K562 (cell line): ENCODE measurements at regions not wholly inside any gene's neighbourhood (a gene's known extent, or its start where the extent isn't known, plus 50 kb on each side); places are given as distances from the start of the nearest gene placed in this dataset.

Source experiments
- CHD4 ChIP-seq: fragments of 200-600 bp; sonication (generic); IDR thresholded peaks from 3 replicates; pipeline ENCODE4 v1.6.1; 2012; ENCODE audit warnings: low read depth, mild to moderate bottlenecking, mixed read lengths, low read length, inconsistent platforms; ENCODE audit not compliant: insufficient read depth, insufficient replicate concordance, poor library complexity, severe bottlenecking
- COPS2 ChIP-seq: fragments of 450-650 bp; conservative IDR thresholded peaks from 2 replicates; pipeline ENCODE4 v1.6.1; 2016; ENCODE audit warnings: mild to moderate bottlenecking, moderate library complexity
- CXXC5 ChIP-seq: fragments of 250-450 bp; sonication (Bioruptor Pico); IDR thresholded peaks from 2 replicates; pipeline ENCODE4 v1.8.0; 2022; ENCODE audit warnings: inconsistent platforms, mild to moderate bottlenecking, moderate library complexity
- ESRRA ChIP-seq: fragments of 450-650 bp; IDR thresholded peaks from 2 replicates; pipeline ENCODE4 v1.6.1; 2014; ENCODE audit warnings: low read depth, mild to moderate bottlenecking, moderate library complexity, borderline replicate concordance
- HNRNPL ChIP-seq: fragments of 200-400 bp; formaldehyde crosslinking; IDR thresholded peaks from 2 replicates; pipeline ENCODE4 v1.6.1; 2017; ENCODE audit warnings: low read depth, mild to moderate bottlenecking, low read length
- MTA3 ChIP-seq: fragments of 450-650 bp; formaldehyde crosslinking; IDR thresholded peaks from 2 replicates; pipeline ENCODE4 v1.6.1; 2017; ENCODE audit warnings: mild to moderate bottlenecking, borderline replicate concordance
- POLR2G ChIP-seq: fragments of 200-400 bp; formaldehyde crosslinking; IDR thresholded peaks from 2 replicates; pipeline ENCODE4 v1.6.1; 2017; ENCODE audit warnings: low read depth, mild to moderate bottlenecking, antibody characterized with exemption, low read length, moderate library complexity
- REST ChIP-seq, 2 experiments: fragments of 450-650 bp; formaldehyde crosslinking in 1 of 2; IDR thresholded peaks; 2 replicates each; pipeline versions ENCODE4 v1.4.0 to v1.6.1; 2014 to 2020; ENCODE audit warnings: mild to moderate bottlenecking in 2 of 2, borderline replicate concordance in 1 of 2, low read depth in 1 of 2
- TCF3 ChIP-seq: sonication (generic); formaldehyde crosslinking; IDR thresholded peaks from 2 replicates; pipeline ENCODE4 v1.4.0; 2020; ENCODE audit warnings: mild to moderate bottlenecking, missing genetic modification reagents

- no peak for TF ChIP-seq REST (IDR thresholded peaks at IDR 0.05; ENCODE audit: borderline replicate concordance)
- TF ChIP-seq REST (CRISPR knock-in tag; IDR thresholded peaks at IDR 0.05; ENCODE audit: low read depth), result no peak
- no peak for TF ChIP-seq TCF3 (CRISPR knock-in tag)
- no peak for TF ChIP-seq HNRNPL
- no peak for TF ChIP-seq COPS2
- no peak for TF ChIP-seq MTA3
- TF ChIP-seq POLR2G, result no peak
- no peak for TF ChIP-seq CXXC5
- no peak for TF ChIP-seq CHD4
- TF ChIP-seq ESRRA, result no peak
These were observed 980.6 kb downstream of the SLC6A15 start (continued) for GRCh38 chr12:83932011-83932410.
